ENCODE measurements at regions not wholly inside any gene's neighbourhood (a gene's known extent, or its start where the extent isn't known, plus 50 kb on each side); places are given as distances from the start of the nearest gene placed in this dataset.

DNA sequence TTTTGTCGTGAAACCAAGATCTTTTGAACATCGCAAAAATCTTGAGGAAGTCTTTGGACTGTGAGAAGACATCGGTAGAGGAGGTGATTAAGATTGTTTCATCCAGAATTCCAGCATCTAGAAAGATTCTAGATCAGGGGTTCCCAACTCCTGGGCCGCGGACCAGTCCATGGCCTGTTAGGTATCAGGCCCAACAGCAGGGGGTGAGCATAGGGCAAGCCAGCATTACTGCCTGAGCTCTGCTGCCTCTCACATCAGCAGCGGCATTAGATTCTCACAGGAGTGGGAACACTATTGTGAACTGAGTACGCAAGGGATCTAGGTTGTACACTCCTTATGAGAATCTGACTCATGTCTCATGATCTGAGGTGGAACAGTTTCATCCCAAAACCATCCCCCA is 600.6 kb upstream of the CDH11 start:
- no peak for TF ChIP-seq CHD1 (IDR thresholded peaks at IDR 0.05; ENCODE audit: low read depth, low read length)
- Histone ChIP-seq H2AFZ (replicated peaks; ENCODE audit: low read length, poor library complexity) (no peak overlapping the region), H3K23ac (ENCODE audit: low read depth, low read length) (no peak overlapping the region), H3K4ac (ENCODE audit: low read depth, low read length) (no peak overlapping the region), H3K4me1 (ENCODE audit: control insufficient read depth, insufficient read depth, low read length) (no peaks in the 10 kb centered on the region), H2BK5ac (ENCODE audit: low read depth, low read length, poor library complexity, severe bottlenecking) (no peak overlapping the region), H3K27ac (ENCODE audit: insufficient read depth, low read length) (no peak overlapping the region), H2AK5ac (ENCODE audit: low read depth, low read length) (no peak overlapping the region), H2BK20ac (ENCODE audit: low read depth, low read length) (no peak overlapping the region), H3K36me3 (ENCODE audit: control insufficient read depth, insufficient read depth, low read length) (no peaks in the 10 kb centered on the region), H3K56ac (ENCODE audit: extremely low read depth, insufficient read depth, low read length) (no peak overlapping the region), H3K4me2 (ENCODE audit: low read depth, low read length) (no peak overlapping the region), H3K79me1 (ENCODE audit: low read depth in 1 of 2, low read length in 2 of 2) (no peaks in the 10 kb centered on the region), H3K9me1 (ENCODE audit: insufficient read depth, low read length) (no peaks in the 10 kb centered on the region), H3K9me3 (ENCODE audit: control insufficient read depth, insufficient read depth, low read length) (no peaks in the 10 kb centered on the region), H3K9ac (ENCODE audit: low read depth, low read length) (no peak overlapping the region), H3K4me3 (ENCODE audit: insufficient read depth, low read depth, low read length) (no peak overlapping the region), H3K14ac (replicated peaks; ENCODE audit: low read depth, low read length) (no peak overlapping the region), H2AK9ac (replicated peaks; ENCODE audit: low read depth, low read length, poor library complexity) (no peak overlapping the region), H4K91ac (ENCODE audit: insufficient read depth, low read depth, low read length) (no peak overlapping the region), H2BK15ac (ENCODE audit: low read depth, low read length) (no peak overlapping the region), H4K8ac (ENCODE audit: low read depth in 2 of 2, low read length in 2 of 2) (no peak overlapping the region), H3K27me3 (ENCODE audit: control insufficient read depth, insufficient read depth, low read length) (peaks cover 16% of the 10 kb centered on the region), H3K18ac (ENCODE audit: low read depth, low read length) (no peak overlapping the region), H4K20me1 (ENCODE audit: insufficient read depth, low read length) (no peaks in the 10 kb centered on the region), H2BK120ac (ENCODE audit: low read depth, low read length) (no peak overlapping the region), H4K5ac (ENCODE audit: low read depth, low read length) (no peak overlapping the region)
- dilution Hi-C loops (cut with HindIII; ENCODE audit: low sequenced_read_pairs, unreplicated experiment) (no loop called here), intact Hi-C loops (cut with micrococcal nuclease) (no loop called here), in situ Hi-C loops (cut with MboI; ENCODE audit: low sequenced_read_pairs) (no loop called here)
- no peak for ATAC-seq (ENCODE audit: low read depth)
- 100% methylated on average over 2 of the region's 7 CpGs; no CpG with 5 or more reads in 1 of the 2 experiments for WGBS, 2 experiments (ENCODE audit: extremely low coverage in 2 of 2, insufficient read length in 1 of 2)
- ChIA-PET POLR2A (ENCODE audit: unreplicated experiment) (no interaction called here), CTCF (no interaction called here)
- DNase-seq = no peak
- BruUV-seq (replicated peaks) = no TSS peak
